GM19328 (cell line): ENCODE measurements at regions not wholly inside any gene's neighbourhood (a gene's known extent, or its start where the extent isn't known, plus 50 kb on each side); places are given as distances from the start of the nearest gene placed in this dataset.
"Not testable (repeated sequence)": the region's sequence is repeated elsewhere in the genome, so short reads cannot be mapped to it uniquely, and the experiment has no call there.

ENCODE experiments used
- ATAC-seq: cut with Tn5 transposase; IDR thresholded peaks from one replicate; pipeline ENCODE4 v1.9.1; 2021; ENCODE audit warnings: mild to moderate bottlenecking, moderate library complexity; ENCODE audit not compliant: unreplicated experiment

- no peak for ATAC-seq
Observed at GRCh38 chr12:67531501-67531900, 117.0 kb upstream of the DYRK2 start.

- ATAC-seq, result no peak
Observed at GRCh38 chr12:67533159-67533558, 115.4 kb upstream of the DYRK2 start.

- no peak for ATAC-seq
Observed at GRCh38 chr12:67534046-67534445, 114.5 kb upstream of the DYRK2 start.

GRCh38 chr12:67534681-67535080 lies 113.9 kb upstream of the DYRK2 start:
- no peak for ATAC-seq

GRCh38 chr12:67535176-67535575 lies 113.4 kb upstream of the DYRK2 start:
- ATAC-seq, result no peak

GRCh38 chr12:67535971-67536370 lies 112.6 kb upstream of the DYRK2 start:
- ATAC-seq, result no peak

- ATAC-seq, result no peak
Observed at GRCh38 chr12:67539329-67539728, 109.2 kb upstream of the DYRK2 start.

GRCh38 chr12:67539946-67540345 lies 108.6 kb upstream of the DYRK2 start:
- ATAC-seq, result no peak

- no peak for ATAC-seq
Observed at GRCh38 chr12:67540920-67541624, 107.5 kb upstream of the DYRK2 start.

GRCh38 chr12:67541625-67541991 lies 106.9 kb upstream of the DYRK2 start:
- ATAC-seq, result no peak

GRCh38 chr12:67543021-67543770 lies 105.3 kb upstream of the DYRK2 start:
- no peak for ATAC-seq

- ATAC-seq, result no peak
Observed at GRCh38 chr12:67545298-67545697, 103.2 kb upstream of the DYRK2 start.

- ATAC-seq, result no peak
Observed at GRCh38 chr12:67546746-67547145, 101.8 kb upstream of the DYRK2 start.

GRCh38 chr12:67555075-67555717 lies 93.3 kb upstream of the DYRK2 start:
- ATAC-seq, result not testable (repeated sequence)

GRCh38 chr12:67558775-67559174 lies 89.8 kb upstream of the DYRK2 start:
- ATAC-seq, result no peak

GRCh38 chr12:67559751-67560150 lies 88.8 kb upstream of the DYRK2 start:
- ATAC-seq, result no peak

GRCh38 chr12:67562513-67563287 lies 85.8 kb upstream of the DYRK2 start:
- no peak for ATAC-seq

GRCh38 chr12:67568055-67568454 lies 80.5 kb upstream of the DYRK2 start:
- no peak for ATAC-seq

- ATAC-seq, result no peak
Observed at GRCh38 chr12:67572492-67572891, 76.1 kb upstream of the DYRK2 start.

- no peak for ATAC-seq
Observed at GRCh38 chr12:67573566-67573965, 75.0 kb upstream of the DYRK2 start.

GRCh38 chr12:67578976-67579661 lies 69.4 kb upstream of the DYRK2 start:
- ATAC-seq, result no peak
